HCT116 (cell line): ENCODE measurements at regions not wholly inside any gene's neighbourhood (a gene's known extent, or its start where the extent isn't known, plus 50 kb on each side); places are given as distances from the start of the nearest gene placed in this dataset.

Experiments
- ATAC-seq: fragments of 200-7000 bp; cut with Tn5 transposase; 2 replicates; pipeline ENCODE4 v1.9.1; 2020; ENCODE audit warnings: mild to moderate bottlenecking, moderate library complexity
- BruUV-seq: library from RNA; stranded (reverse); fragments of 400-500 nt; replicated peaks from 2 replicates; lab custom pipeline; 2021; lab: Mats Ljungman, UMichigan
- CTCF ChIA-PET: fragments of 300-600 bp; sonication (Branson Sonifier 250); formaldehyde crosslinking; loops from one replicate; lab custom pipeline; 2021; ENCODE audit warnings: antibody characterized with exemption; lab: Charles Lee
- POLR2A ChIA-PET: fragments of 300-600, 350-600 bp; sonication (Branson Sonifier 250); formaldehyde crosslinking; loops from one replicate; lab custom pipeline; 2021; ENCODE audit warnings: antibody characterized with exemption; lab: Charles Lee
- RAD21 ChIA-PET, 2 experiments: fragments of 300-600 bp; sonication (Branson Sonifier 250); formaldehyde crosslinking; loops; one replicate each; lab custom pipeline; 2023; ENCODE audit warnings: low total read pairs in 2 of 2; ENCODE audit not compliant: uncharacterized antibody in 2 of 2, unreplicated experiment in 2 of 2, low non-redundant PET in 1 of 2; lab: Charles Lee
- DNase-seq: peaks from one replicate; pipeline ENCODE4 v3.0.0-alpha.2; 2010; ENCODE audit warnings: low read depth, low spot score
- H2AFZ ChIP-seq: fragments of 200-600 bp; shearing (Covaris generic), sonication (generic); 2 replicates; pipeline ENCODE4 v1.6.1; 2017; ENCODE audit warnings: low read depth, mixed run types, mixed read lengths, antibody characterized with exemption, low read length; ENCODE audit not compliant: poor library complexity, severe bottlenecking
- H3K27ac ChIP-seq: 2 replicates; pipeline ENCODE4 v1.5.1; 2012; ENCODE audit warnings: low read depth, low read length
- H3K27me3 ChIP-seq: fragments of 200-600 bp; sonication (generic); 2 replicates; pipeline ENCODE4 v1.6.1; 2016; ENCODE audit warnings: mixed run types, low read length, mixed read lengths; ENCODE audit not compliant: insufficient read depth
- H3K36me3 ChIP-seq, 2 experiments: fragments of 200-500 bp in 1 of 2; fragments of 200-600 bp in 1 of 2; sonication (Bioruptor generic) in 1 of 2; sonication (generic) in 1 of 2; 2 replicates each; pipeline versions ENCODE4 v1.5.1 to v1.6.1; 2014 to 2016; ENCODE audit warnings: low read length in 2 of 2, inconsistent platforms in 1 of 2, mixed read lengths in 1 of 2, mixed run types in 1 of 2; ENCODE audit not compliant: insufficient read depth in 2 of 2, control insufficient read depth in 1 of 2
- H3K4me1 ChIP-seq, 2 experiments: fragments of 200-600 bp in 1 of 2; sonication (generic) in 1 of 2; 2 replicates each; pipeline versions ENCODE4 v1.5.1 to v1.6.1; 2012 to 2017; ENCODE audit warnings: low read length in 2 of 2, inconsistent platforms in 1 of 2, mild to moderate bottlenecking in 1 of 2, mixed read lengths in 1 of 2, mixed run types in 1 of 2, moderate library complexity in 1 of 2; ENCODE audit not compliant: insufficient read depth in 2 of 2, control insufficient read depth in 1 of 2
- H3K4me2 ChIP-seq: fragments of 200-600 bp; sonication (generic); 2 replicates; pipeline ENCODE4 v1.6.1; 2017; ENCODE audit warnings: mixed run types, low read length, mixed read lengths
- H3K4me3 ChIP-seq, 2 experiments: fragments of 200-600 bp in 1 of 2; sonication (generic) in 1 of 2; replicated peaks in 1 of 2; 2 replicates each; pipeline ENCODE4 v1.5.1; 2011 to 2016; ENCODE audit warnings: low read length in 2 of 2, control low read depth in 1 of 2, low read depth in 1 of 2, mild to moderate bottlenecking in 1 of 2, mixed read lengths in 1 of 2, mixed run types in 1 of 2
- H3K79me2 ChIP-seq: fragments of 200-600 bp; sonication (generic); 2 replicates; pipeline ENCODE4 v1.6.1; 2017; ENCODE audit warnings: mild to moderate bottlenecking, mixed run types, low read length, moderate library complexity, mixed read lengths; ENCODE audit not compliant: insufficient read depth
- H3K9ac ChIP-seq: fragments of 200-600 bp; sonication (generic); 2 replicates; pipeline ENCODE4 v1.6.1; 2016; ENCODE audit warnings: low read length, mixed read lengths
- H3K9me2 ChIP-seq: fragments of 200-600 bp; sonication (generic), shearing (Covaris generic); 2 replicates; pipeline ENCODE4 v1.6.1; 2017; ENCODE audit warnings: mixed run types, mild to moderate bottlenecking, moderate library complexity; ENCODE audit not compliant: insufficient read depth
- H3K9me3 ChIP-seq, 2 experiments: fragments of 200-500 bp in 1 of 2; fragments of 200-600 bp in 1 of 2; sonication (Bioruptor generic) in 1 of 2; sonication (generic) in 1 of 2; 2 replicates each; pipeline ENCODE4 v1.6.1; 2014 to 2017; ENCODE audit warnings: low read length in 2 of 2, mixed read lengths in 2 of 2, inconsistent platforms in 1 of 2, low read depth in 1 of 2, mild to moderate bottlenecking in 1 of 2, mixed run types in 1 of 2, moderate library complexity in 1 of 2; ENCODE audit not compliant: control insufficient read depth in 1 of 2, insufficient read depth in 1 of 2
- H4K20me1 ChIP-seq: fragments of 200-600 bp; sonication (generic), shearing (Covaris generic); 2 replicates; pipeline ENCODE4 v1.6.1; 2017; ENCODE audit warnings: mixed run types, mild to moderate bottlenecking, moderate library complexity; ENCODE audit not compliant: insufficient read depth
- ATF3 ChIP-seq: IDR thresholded peaks from 2 replicates; pipeline ENCODE4 v1.6.1; 2012
- CTCF ChIP-seq, 3 experiments: fragments of 200-600 bp in 1 of 3; sonication (generic) in 1 of 3; IDR thresholded peaks in 2 of 3; conservative IDR thresholded peaks in 1 of 3; 2 replicates each; pipeline ENCODE4 v1.5.1; 2012 to 2017; ENCODE audit warnings: low read depth in 2 of 3, low read length in 2 of 3, antibody characterized with exemption in 1 of 3, borderline replicate concordance in 1 of 3, control low read depth in 1 of 3, mild to moderate bottlenecking in 1 of 3, mixed read lengths in 1 of 3, mixed run types in 1 of 3, moderate library complexity in 1 of 3; ENCODE audit not compliant: insufficient read depth in 1 of 3
- EGR1 ChIP-seq: IDR thresholded peaks from 2 replicates; pipeline ENCODE4 v1.6.1; 2012; ENCODE audit warnings: low read depth
- ELF1 ChIP-seq: IDR thresholded peaks from 2 replicates; pipeline ENCODE4 v1.6.1; 2012; ENCODE audit warnings: low read depth, borderline replicate concordance
- EZH2 ChIP-seq: fragments of 200-600 bp; sonication (generic); IDR thresholded peaks from 2 replicates; pipeline ENCODE4 v1.6.1; 2017; ENCODE audit warnings: antibody characterized with exemption, mixed run types
- JUND ChIP-seq: IDR thresholded peaks from 2 replicates; pipeline ENCODE4 v1.6.1; 2012
- POLR2A ChIP-seq: IDR thresholded peaks from 2 replicates; pipeline ENCODE4 v1.7.0; 2011; ENCODE audit warnings: borderline replicate concordance; ENCODE audit not compliant: insufficient read depth, insufficient read length; ENCODE audit errors: extremely low read depth
- RAD21 ChIP-seq: IDR thresholded peaks from 2 replicates; pipeline ENCODE4 v1.6.1; 2012; ENCODE audit warnings: low read depth, mild to moderate bottlenecking
- REST ChIP-seq: IDR thresholded peaks from 2 replicates; pipeline ENCODE4 v1.6.1; 2012; ENCODE audit warnings: low read depth
- SIN3A ChIP-seq: IDR thresholded peaks from 2 replicates; pipeline ENCODE4 v1.6.1; 2012; ENCODE audit warnings: low read depth
- SRF ChIP-seq: IDR thresholded peaks from 2 replicates; pipeline ENCODE4 v1.6.1; 2012; ENCODE audit warnings: low read depth
- TCF7L2 ChIP-seq: IDR thresholded peaks from 2 replicates; pipeline ENCODE4 v1.7.0; 2011; ENCODE audit warnings: borderline replicate concordance, inconsistent platforms; ENCODE audit not compliant: insufficient read depth, insufficient read length; ENCODE audit errors: extremely low read depth
- ZFX ChIP-seq: fragments of 450-650 bp; IDR thresholded peaks from 2 replicates; pipeline ENCODE4 v1.6.1; 2017
- ZNF274 ChIP-seq: fragments of 200-500 bp; sonication (Bioruptor generic); IDR thresholded peaks from 2 replicates; pipeline ENCODE4 v1.6.1; 2014; ENCODE audit warnings: mild to moderate bottlenecking, low read depth, low read length, inconsistent platforms
- intact Hi-C: fragments of 100-400 bp; cut with micrococcal nuclease; formaldehyde crosslinking; loops from 2 replicates; pipeline ENCODE4 v1.10.0; 2022

GRCh38 chr2:234849678-234850077, 102.1 kb upstream of the SH3BP4 start:
- TF ChIP-seq ZFX (no peak), JUND (no peak), RAD21 (no peak), CTCF (IDR thresholded peaks at IDR 0.05 in 2 of 3, conservative IDR thresholded peaks at IDR 0.05 in 1 of 3; ENCODE audit: borderline replicate concordance in 1 of 3, insufficient read depth in 1 of 3, low read depth in 2 of 3, low read length in 2 of 3) (no peak), ZNF274 (no peak), EGR1 (no peak), SRF (no peak)
- CTCF ChIA-PET, result no interaction called here

GRCh38 chr2:234848578-234848977, 103.2 kb upstream of the SH3BP4 start:
- TF ChIP-seq REST, result no peak
- TF ChIP-seq TCF7L2, result no peak
- TF ChIP-seq POLR2A, result no peak
- no peak for TF ChIP-seq ELF1
- TF ChIP-seq JUND, result no peak
- TF ChIP-seq EZH2, result no peak
- no peak for TF ChIP-seq ATF3
- TF ChIP-seq SIN3A, result no peak
- TF ChIP-seq, all 23 proteins: peak for 0
- POLR2A ChIA-PET, result no interaction called here
- Histone ChIP-seq H3K27me3 (no peaks in the 10 kb centered on the region), H3K4me3 (no peak overlapping the region), H3K36me3 (no peaks in the 10 kb centered on the region), H3K9me2 (no peaks in the 10 kb centered on the region), H3K79me2 (no peaks in the 10 kb centered on the region), H3K9ac (no peak overlapping the region), H2AFZ (no peak overlapping the region), H3K9me3 (no peaks in the 10 kb centered on the region), H3K27ac (no peak overlapping the region), H3K4me2 (no peak overlapping the region), H4K20me1 (no peaks in the 10 kb centered on the region), H3K4me1 (peaks cover 0 to under 1% of the 10 kb centered on the region in 2 experiments; a peak in 1 of 4 replicates)
- intact Hi-C loops, result no loop called here
- CTCF ChIA-PET, result no interaction called here
- DNase-seq (no peak), ATAC-seq (no peak)
- no TSS peak for BruUV-seq
- RAD21 ChIA-PET, result no interaction called here

More at GRCh38 chr2:234849678-234850077, 102.1 kb upstream of the SH3BP4 start:
- RAD21 ChIA-PET, result no interaction called here
- no peak overlapping the region for H3K27ac ChIP-seq
- DNase-seq, result no peak
- no peak overlapping the region for H2AFZ ChIP-seq
- no peak overlapping the region for H3K4me3 ChIP-seq
- no peak for ATAC-seq
- no peak overlapping the region for H3K9ac ChIP-seq
- POLR2A ChIA-PET, result no interaction called here
- no peaks in the 10 kb centered on the region for H4K20me1 ChIP-seq
- H3K4me2 ChIP-seq, result no peak overlapping the region
- intact Hi-C loops, result no loop called here
- no peaks in the 10 kb centered on the region for H3K9me3 ChIP-seq
- no peaks in the 10 kb centered on the region for H3K36me3 ChIP-seq
- BruUV-seq, result no TSS peak
- H3K4me1 ChIP-seq, result no peaks in the 10 kb centered on the region
- no peaks in the 10 kb centered on the region for H3K27me3 ChIP-seq
- no peaks in the 10 kb centered on the region for H3K79me2 ChIP-seq
- H3K9me2 ChIP-seq, result no peaks in the 10 kb centered on the region
